ENCODE measurements at regions not wholly inside any gene's neighbourhood (a gene's known extent, or its start where the extent isn't known, plus 50 kb on each side); places are given as distances from the start of the nearest gene placed in this dataset.

DNA sequence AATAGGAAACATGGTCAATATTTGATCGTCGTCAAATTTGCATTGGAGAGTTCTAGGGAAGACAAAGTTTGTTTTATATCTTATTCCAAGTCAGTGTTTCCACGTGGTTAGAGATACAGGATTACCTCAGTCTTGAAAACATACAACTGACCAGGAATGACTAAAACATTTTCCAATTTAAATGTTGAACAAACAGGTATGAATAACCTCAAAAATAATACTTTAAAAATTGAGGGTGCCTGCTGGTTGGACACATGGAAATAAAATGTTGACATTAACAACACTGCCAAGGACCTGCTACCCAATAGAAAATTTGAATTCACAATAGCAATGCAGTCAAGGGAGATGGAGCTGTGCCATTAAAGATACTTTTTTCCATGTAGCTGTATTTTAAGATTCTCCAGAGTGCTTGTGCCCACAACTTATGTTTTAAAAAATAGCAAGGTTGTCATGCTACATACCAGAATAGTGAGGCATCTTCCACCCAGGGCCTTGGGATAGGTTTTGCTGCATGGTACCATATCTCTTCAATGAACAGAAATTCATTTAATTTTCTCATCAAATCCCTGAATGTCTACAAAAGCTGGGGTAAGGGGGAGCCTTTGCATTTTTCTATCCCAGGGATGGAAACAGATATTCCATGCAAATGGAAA lies 260.8 kb downstream of the EFNB2 start:
- H2AFZ ChIP-seq (ENCODE audit: low read length): no peak overlapping the region
- H3K79me2 ChIP-seq (ENCODE audit: control insufficient read depth in 1 of 2, insufficient read depth in 2 of 2, low read length in 2 of 2): no peaks in the 10 kb centered on the region
- ChIA-PET POLR2A (ENCODE audit: partially characterized antibody) (no interaction called here), CTCF (ENCODE audit: partially characterized antibody) (interaction anchor here (1.0 kb wide), 1 partner anchor 41 kb away, joined by 3 read pairs; no protein-coding TSS in a partner anchor)
- FAIRE-seq: no peak
- DNase-seq (ENCODE audit: low read depth in 1 of 2, low spot score in 2 of 2): no peak
- H3K4me3 ChIP-seq (ENCODE audit: extremely low read depth in 1 of 4, insufficient read depth in 2 of 4, low read depth in 3 of 4, low read length in 4 of 4): no peak overlapping the region
- H2BK15ac ChIP-seq (ENCODE audit: low read length): no peak overlapping the region
- no peak overlapping the region for H3K9ac ChIP-seq (replicated peaks in 1 of 4; ENCODE audit: extremely low read depth in 1 of 4, low read depth in 3 of 4, low read length in 3 of 4)
- H3K23me2 ChIP-seq (ENCODE audit: low read depth, low read length): no peaks in the 10 kb centered on the region
- no peak overlapping the region for H3K18ac ChIP-seq (ENCODE audit: extremely low read depth, low read length)
- H3K4me1 ChIP-seq (replicated peaks in 1 of 4; ENCODE audit: control insufficient read depth in 3 of 4, insufficient read depth in 4 of 4, low read length in 3 of 4): no peaks in the 10 kb centered on the region; a peak in 1 of 7 replicates
- no peak overlapping the region for H4K5ac ChIP-seq (ENCODE audit: insufficient read length, low read depth, low read length)
- no peak overlapping the region for H2BK5ac ChIP-seq (ENCODE audit: low read depth, low read length)
- no peak overlapping the region for H3K23ac ChIP-seq (ENCODE audit: insufficient read length)
- no peak overlapping the region for H3K4me2 ChIP-seq (ENCODE audit: insufficient read depth in 1 of 2, low read depth in 2 of 2, low read length in 2 of 2)
- no peak overlapping the region for H2BK20ac ChIP-seq (ENCODE audit: low read length)
- no peak overlapping the region for H2BK12ac ChIP-seq (ENCODE audit: low read depth, low read length)
- H3K36me3 ChIP-seq (ENCODE audit: control insufficient read depth in 2 of 4, insufficient read depth in 4 of 4, low read length in 3 of 4): no peaks in the 10 kb centered on the region
- 87% methylated on average over 3 of the region's 3 CpGs; no CpG with 5 or more reads in 1 of the 2 experiments for WGBS, 2 experiments (ENCODE audit: extremely low coverage in 1 of 2, insufficient coverage in 1 of 2, insufficient read length in 1 of 2, insufficient replicate concordance in 2 of 2, low coverage in 1 of 2, low lambda C conversion rate in 2 of 2, missing lambda C conversion rate in 1 of 2)
- no peak overlapping the region for H3K14ac ChIP-seq (ENCODE audit: insufficient read length)
- H3K27ac ChIP-seq (ENCODE audit: low read depth, low read length): no peak overlapping the region
- no peaks in the 10 kb centered on the region for H3K79me1 ChIP-seq (ENCODE audit: low read depth, low read length)
- no peaks in the 10 kb centered on the region for H3K27me3 ChIP-seq (replicated peaks in 1 of 4; ENCODE audit: control insufficient read depth in 3 of 4, extremely low read depth in 1 of 4, insufficient read depth in 3 of 4, low read length in 3 of 4)
- no peaks in the 10 kb centered on the region for H4K20me1 ChIP-seq (replicated peaks in 1 of 2; ENCODE audit: control insufficient read depth in 1 of 2, insufficient read depth in 2 of 2, low read length in 2 of 2)
- no peak overlapping the region for H3K56ac ChIP-seq (replicated peaks; ENCODE audit: insufficient read length, low read depth, low read length)
- no peak overlapping the region for H2AK5ac ChIP-seq (ENCODE audit: low read depth, low read length)
- no peak overlapping the region for H2BK120ac ChIP-seq (replicated peaks; ENCODE audit: low read depth, low read length)
- no peak overlapping the region for H4K91ac ChIP-seq (replicated peaks; ENCODE audit: insufficient read length, low read length)
- H3K4ac ChIP-seq (replicated peaks; ENCODE audit: insufficient read length, low read depth, low read length): no peak overlapping the region
- no peaks in the 10 kb centered on the region; a peak in 1 of 4 replicates for H3K9me3 ChIP-seq (ENCODE audit: insufficient read depth in 2 of 2, low read depth in 1 of 2, low read length in 1 of 2)
- no peak overlapping the region for H4K8ac ChIP-seq (ENCODE audit: extremely low read depth, insufficient read depth, low read length)
- no peak for TF ChIP-seq SP1 (IDR thresholded peaks at IDR 0.05; ENCODE audit: low read depth, low read length)
- no peak for TF ChIP-seq PHF8 (conservative IDR thresholded peaks at IDR 0.05; ENCODE audit: low read depth, low read length)
- TF ChIP-seq ASH2L (IDR thresholded peaks at IDR 0.05; ENCODE audit: low read length): no peak
